ENCODE measurements at regions not wholly inside any gene's neighbourhood (a gene's known extent, or its start where the extent isn't known, plus 50 kb on each side); places are given as distances from the start of the nearest gene placed in this dataset.

- no peaks in the 10 kb centered on the region for H3K9me3 ChIP-seq (ENCODE audit: insufficient read depth, low read length)
- TF ChIP-seq, protein P1, sequence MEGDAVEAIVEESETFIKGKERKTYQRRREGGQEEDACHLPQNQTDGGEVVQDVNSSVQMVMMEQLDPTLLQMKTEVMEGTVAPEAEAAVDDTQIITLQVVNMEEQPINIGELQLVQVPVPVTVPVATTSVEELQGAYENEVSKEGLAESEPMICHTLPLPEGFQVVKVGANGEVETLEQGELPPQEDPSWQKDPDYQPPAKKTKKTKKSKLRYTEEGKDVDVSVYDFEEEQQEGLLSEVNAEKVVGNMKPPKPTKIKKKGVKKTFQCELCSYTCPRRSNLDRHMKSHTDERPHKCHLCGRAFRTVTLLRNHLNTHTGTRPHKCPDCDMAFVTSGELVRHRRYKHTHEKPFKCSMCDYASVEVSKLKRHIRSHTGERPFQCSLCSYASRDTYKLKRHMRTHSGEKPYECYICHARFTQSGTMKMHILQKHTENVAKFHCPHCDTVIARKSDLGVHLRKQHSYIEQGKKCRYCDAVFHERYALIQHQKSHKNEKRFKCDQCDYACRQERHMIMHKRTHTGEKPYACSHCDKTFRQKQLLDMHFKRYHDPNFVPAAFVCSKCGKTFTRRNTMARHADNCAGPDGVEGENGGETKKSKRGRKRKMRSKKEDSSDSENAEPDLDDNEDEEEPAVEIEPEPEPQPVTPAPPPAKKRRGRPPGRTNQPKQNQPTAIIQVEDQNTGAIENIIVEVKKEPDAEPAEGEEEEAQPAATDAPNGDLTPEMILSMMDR (IDR thresholded peaks at IDR 0.05; ENCODE audit: low read depth, low read length) = no peak
- TF ChIP-seq EZH2phosphoT487 (IDR thresholded peaks at IDR 0.05; ENCODE audit: low read depth) = no peak
These were observed 365.8 kb downstream of the BCAT1 start for GRCh38 chr12:24582954-24583601.

DNA sequence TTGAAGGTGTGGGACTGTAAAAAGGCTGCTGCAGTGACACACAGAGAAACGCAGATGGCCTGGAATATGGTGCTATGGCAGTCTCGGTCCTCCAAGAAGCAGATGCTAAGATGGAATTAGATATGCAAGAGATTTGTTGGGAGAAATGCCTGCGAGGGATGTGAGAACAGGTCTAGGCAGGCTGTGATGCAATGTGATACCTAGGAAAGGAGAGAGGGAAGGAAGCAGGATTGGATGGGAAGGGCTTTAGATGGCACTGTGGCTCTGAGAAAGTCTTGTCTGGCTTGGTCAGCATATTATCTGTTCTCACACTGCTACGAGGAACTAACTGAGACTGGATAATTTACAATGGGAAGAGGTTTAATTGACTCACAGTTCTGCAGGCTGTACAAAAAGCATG lies 374.4 kb downstream of the BCAT1 start:
- H3K27ac ChIP-seq (ENCODE audit: low read length) = no peak overlapping the region
- peaks cover under 1% of the 10 kb centered on the region for H3K36me3 ChIP-seq (replicated peaks; ENCODE audit: low read depth, low read length)
- no peaks in the 10 kb centered on the region for H3K79me2 ChIP-seq (ENCODE audit: low read length)
- H3K4me3 ChIP-seq (ENCODE audit: low read length) = no peak overlapping the region
- H3K9me3 ChIP-seq (ENCODE audit: insufficient read depth, low read length) = no peaks in the 10 kb centered on the region
- peaks cover 9% of the 10 kb centered on the region; the same call in 1 of the 2 replicates for H3K4me1 ChIP-seq (ENCODE audit: low read length)
- no peaks in the 10 kb centered on the region for H3K27me3 ChIP-seq (ENCODE audit: low read depth, low read length)
- no peak overlapping the region for H3K9ac ChIP-seq (ENCODE audit: low read length)
- no peak overlapping the region for H3K4me2 ChIP-seq (ENCODE audit: low read length)
- TF ChIP-seq, protein P1 (IDR thresholded peaks at IDR 0.05; ENCODE audit: low read depth, low read length) = no peak
- TF ChIP-seq EZH2phosphoT487 (IDR thresholded peaks at IDR 0.05; ENCODE audit: low read depth) = no peak
- H4K20me1 ChIP-seq (ENCODE audit: insufficient read depth, low read length) = no peaks in the 10 kb centered on the region
- H2AFZ ChIP-seq (ENCODE audit: low read depth, low read length) = no peak overlapping the region

More at GRCh38 chr12:24582954-24583601, 365.8 kb downstream of the BCAT1 start:
- no peak overlapping the region for H3K4me3 ChIP-seq (ENCODE audit: low read length)
- no peaks in the 10 kb centered on the region for H4K20me1 ChIP-seq (ENCODE audit: insufficient read depth, low read length)
- H3K79me2 ChIP-seq (ENCODE audit: low read length) = no peaks in the 10 kb centered on the region
- H3K27me3 ChIP-seq (ENCODE audit: low read depth, low read length) = no peaks in the 10 kb centered on the region
- H3K27ac ChIP-seq (ENCODE audit: low read length) = no peak overlapping the region
- no peak overlapping the region for H3K4me2 ChIP-seq (ENCODE audit: low read length)
- H3K9ac ChIP-seq (ENCODE audit: low read length) = no peak overlapping the region
- H2AFZ ChIP-seq (ENCODE audit: low read depth, low read length) = no peak overlapping the region
- H3K36me3 ChIP-seq (replicated peaks; ENCODE audit: low read depth, low read length) = peaks cover 5% of the 10 kb centered on the region
- peaks cover 10% of the 10 kb centered on the region for H3K4me1 ChIP-seq (ENCODE audit: low read length)

DNA sequence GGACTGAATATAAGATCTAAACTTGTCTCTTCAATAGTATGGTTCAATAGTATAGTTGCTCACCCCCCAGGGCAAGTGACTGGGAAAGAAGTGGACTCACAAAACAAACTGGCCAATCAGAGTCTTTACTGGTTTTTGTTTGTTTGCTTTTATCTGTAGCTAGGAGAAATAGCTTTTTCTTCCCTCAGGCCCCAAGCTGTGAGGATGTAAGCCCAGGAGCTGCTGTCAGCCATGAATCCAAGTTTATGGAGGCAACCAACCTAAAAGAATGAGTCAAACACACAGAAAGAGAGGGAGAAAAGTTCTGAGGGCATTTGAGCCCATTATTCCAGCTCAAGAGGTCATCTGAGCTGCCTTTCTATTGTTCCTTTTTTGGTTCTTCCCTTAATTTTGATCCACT lies 375.3 kb downstream of the BCAT1 start:
- Histone ChIP-seq H3K9ac (ENCODE audit: low read length) (no peak overlapping the region), H3K27me3 (ENCODE audit: low read depth, low read length) (no peaks in the 10 kb centered on the region), H2AFZ (ENCODE audit: low read depth, low read length) (no peak overlapping the region), H3K27ac (ENCODE audit: low read length) (no peak overlapping the region), H3K4me2 (ENCODE audit: low read length) (no peak overlapping the region), H3K9me3 (ENCODE audit: insufficient read depth, low read length) (no peaks in the 10 kb centered on the region), H3K4me3 (ENCODE audit: low read length) (no peak overlapping the region), H3K4me1 (ENCODE audit: low read length) (peaks cover 10% of the 10 kb centered on the region; the same call in 1 of the 2 replicates), H3K79me2 (ENCODE audit: low read length) (no peaks in the 10 kb centered on the region), H4K20me1 (ENCODE audit: insufficient read depth, low read length) (no peaks in the 10 kb centered on the region), H3K36me3 (replicated peaks; ENCODE audit: low read depth, low read length) (no peaks in the 10 kb centered on the region)
- TF ChIP-seq EZH2phosphoT487 (IDR thresholded peaks at IDR 0.05; ENCODE audit: low read depth) = no peak
- TF ChIP-seq, protein P1 (IDR thresholded peaks at IDR 0.05; ENCODE audit: low read depth, low read length) = no peak

DNA sequence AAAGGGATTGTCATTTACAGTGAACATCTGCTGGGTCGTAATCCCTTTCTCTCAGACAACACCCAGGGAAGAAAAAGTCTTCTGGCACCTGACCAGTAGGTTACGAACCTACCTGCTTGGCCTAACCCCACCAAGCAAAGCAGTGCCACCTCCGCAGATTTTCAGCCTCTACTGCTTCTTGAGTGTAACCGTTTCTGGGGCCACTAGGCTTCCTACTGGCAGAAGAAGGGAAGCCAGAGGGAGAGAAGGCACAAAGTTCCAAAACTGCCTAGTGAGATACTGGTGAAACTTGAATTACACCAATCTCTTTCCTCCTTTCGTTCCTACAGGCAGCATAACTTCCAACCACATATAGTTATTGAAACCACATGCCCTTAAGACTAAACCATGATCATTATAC lies 383.6 kb downstream of the BCAT1 start:
- no peaks in the 10 kb centered on the region for H4K20me1 ChIP-seq (ENCODE audit: insufficient read depth, low read length)
- H2AFZ ChIP-seq (ENCODE audit: low read depth, low read length) = no peak overlapping the region
- H3K9me3 ChIP-seq (ENCODE audit: insufficient read depth, low read length) = no peaks in the 10 kb centered on the region
- no peak overlapping the region for H3K27ac ChIP-seq (ENCODE audit: low read length)
- H3K79me2 ChIP-seq (ENCODE audit: low read length) = peaks cover 22% of the 10 kb centered on the region
- no peaks in the 10 kb centered on the region for H3K36me3 ChIP-seq (replicated peaks; ENCODE audit: low read depth, low read length)
- no peak overlapping the region for H3K9ac ChIP-seq (ENCODE audit: low read length)
- H3K4me2 ChIP-seq (ENCODE audit: low read length) = no peak overlapping the region
- H3K4me1 ChIP-seq (ENCODE audit: low read length) = peaks cover 20% of the 10 kb centered on the region
- H3K27me3 ChIP-seq (ENCODE audit: low read depth, low read length) = no peaks in the 10 kb centered on the region
- TF ChIP-seq, protein P1 (IDR thresholded peaks at IDR 0.05; ENCODE audit: low read depth, low read length) = no peak
- no peak for TF ChIP-seq EZH2phosphoT487 (IDR thresholded peaks at IDR 0.05; ENCODE audit: low read depth)
- no peak overlapping the region for H3K4me3 ChIP-seq (ENCODE audit: low read length)

Measured in OCI-LY3 (cell line).